ENCODE measurements at regions not wholly inside any gene's neighbourhood (a gene's known extent, or its start where the extent isn't known, plus 50 kb on each side); places are given as distances from the start of the nearest gene placed in this dataset.

DNA sequence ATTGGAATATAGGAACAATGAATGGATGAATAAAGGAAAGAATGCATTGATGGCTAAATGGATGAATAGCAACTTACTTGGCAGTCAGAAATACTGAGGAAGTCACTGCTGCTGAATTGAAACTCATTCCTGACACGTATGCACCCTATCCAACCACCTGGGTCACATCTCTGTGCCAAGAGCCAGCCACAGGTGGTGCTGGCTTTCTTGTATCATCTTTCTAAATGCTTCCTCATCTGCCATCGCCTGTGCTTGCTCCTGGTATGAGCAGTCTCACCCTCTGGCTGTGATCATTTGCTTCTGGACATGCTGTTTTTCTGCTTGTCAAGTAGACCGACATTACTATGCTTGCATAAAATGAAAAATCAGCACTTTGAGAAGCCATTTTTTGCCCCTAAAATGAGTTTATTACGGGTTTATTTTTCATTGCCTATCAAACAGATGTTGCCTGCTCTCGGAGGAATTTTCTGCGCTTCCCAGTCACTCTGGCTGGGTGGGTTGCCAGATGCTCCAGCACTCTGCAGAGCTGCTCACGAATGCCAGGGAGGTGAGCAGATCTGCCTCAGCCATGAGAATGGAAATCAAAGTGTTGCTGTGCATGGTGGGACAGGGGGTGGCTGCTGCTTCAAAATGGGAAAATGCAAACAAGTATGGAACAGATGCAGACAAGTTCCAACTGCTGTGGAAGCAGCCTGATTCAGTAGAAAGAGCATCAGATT, 1349.6 kb upstream of the CDH8 start:
- DNase-seq, result peak in 1 of 3 donors; percentile 6

GRCh38 chr16:63373744-63374143, 1337.5 kb upstream of the CDH8 start:
- DNase-seq, result peak in 1 of 3 donors; percentile 7

- no peak for DNase-seq
Measured at GRCh38 chr16:63372815-63373214, 1336.6 kb upstream of the CDH8 start.

DNA sequence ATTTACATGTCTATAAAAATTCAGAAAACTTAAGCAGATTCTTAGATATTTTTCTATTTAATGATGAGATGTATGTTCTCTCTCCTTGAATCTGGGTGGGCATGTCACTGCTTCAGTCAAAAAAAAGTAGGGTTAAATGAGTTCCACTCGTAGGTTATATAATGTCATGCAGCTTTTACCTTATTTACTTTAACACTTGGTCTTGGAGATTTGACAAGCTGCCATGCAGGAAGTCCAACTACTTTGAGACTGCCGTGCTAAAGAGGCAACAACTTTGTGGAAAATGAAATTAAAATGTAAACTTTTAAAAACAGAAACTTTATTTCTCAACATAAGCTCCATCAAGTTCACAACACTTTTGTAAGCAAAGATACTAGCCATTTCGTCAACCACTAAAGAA, 1336.0 kb upstream of the CDH8 start:
- DNase-seq, result no peak

DNA sequence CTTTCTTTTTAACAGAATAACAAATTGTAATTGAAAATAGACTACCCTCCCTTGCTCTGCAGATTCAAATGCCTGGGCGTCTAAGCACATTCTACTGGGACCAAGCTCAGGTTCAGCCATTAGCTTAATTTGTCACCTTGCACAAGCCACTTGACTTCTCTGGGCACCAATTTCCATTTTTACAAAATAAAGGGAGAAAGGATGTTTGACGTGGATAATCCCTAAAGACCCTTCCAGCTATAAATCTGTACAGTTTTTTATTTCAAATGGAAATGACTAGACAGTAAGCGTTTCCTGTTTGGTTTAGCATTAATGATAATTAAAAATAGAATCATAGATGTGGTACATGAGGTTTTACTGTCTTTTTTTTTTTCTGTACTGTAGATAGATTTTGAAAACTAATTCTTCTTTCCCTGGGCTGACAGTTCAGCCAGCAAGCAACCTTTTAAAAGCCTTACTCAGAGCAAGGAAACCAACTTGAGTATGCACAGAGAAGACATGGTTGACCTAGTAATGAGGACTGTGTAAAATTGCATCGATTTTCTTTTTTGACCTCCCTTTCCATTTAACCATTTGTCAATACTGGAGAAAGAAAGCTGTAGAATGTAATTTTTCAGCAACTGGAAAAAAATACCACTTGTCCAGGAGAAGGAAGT, 1329.5 kb upstream of the CDH8 start:
- no peak for DNase-seq

DNA sequence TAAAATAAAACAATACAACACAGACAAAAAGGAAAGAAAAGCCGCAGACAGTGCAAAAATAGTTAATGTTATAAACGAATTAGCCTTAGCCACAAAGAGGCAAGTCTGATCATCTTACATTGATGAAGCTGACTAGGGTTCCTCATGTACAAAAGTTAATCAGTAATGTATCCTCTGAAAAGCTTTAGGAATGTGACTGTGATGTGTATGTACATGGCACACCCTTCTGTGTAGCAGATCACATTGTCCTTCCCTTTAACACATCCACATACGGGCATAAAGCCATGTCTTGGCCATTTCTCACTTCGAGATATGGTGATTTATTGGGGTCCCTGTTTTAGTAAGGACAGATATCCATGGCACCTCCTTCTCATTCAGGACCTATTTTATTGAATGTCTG, 1327.5 kb upstream of the CDH8 start:
- no peak for DNase-seq

GRCh38 chr16:63361032-63361624, 1324.9 kb upstream of the CDH8 start:
- DNase-seq, result peak; percentile 29 to 56 (median 33)

GRCh38 chr16:63349961-63350360, 1313.7 kb upstream of the CDH8 start:
- no peak for DNase-seq

- DNase-seq, result no peak
Measured at GRCh38 chr16:63346000-63346399, 1309.8 kb upstream of the CDH8 start.

- DNase-seq, result no peak
Measured at GRCh38 chr16:63337264-63337663, 1301.0 kb upstream of the CDH8 start.

- no peak for DNase-seq
Measured at GRCh38 chr16:63331111-63331510, 1294.9 kb upstream of the CDH8 start.

- DNase-seq, result no peak
Measured at GRCh38 chr16:63326736-63327339, 1290.6 kb upstream of the CDH8 start.

DNA sequence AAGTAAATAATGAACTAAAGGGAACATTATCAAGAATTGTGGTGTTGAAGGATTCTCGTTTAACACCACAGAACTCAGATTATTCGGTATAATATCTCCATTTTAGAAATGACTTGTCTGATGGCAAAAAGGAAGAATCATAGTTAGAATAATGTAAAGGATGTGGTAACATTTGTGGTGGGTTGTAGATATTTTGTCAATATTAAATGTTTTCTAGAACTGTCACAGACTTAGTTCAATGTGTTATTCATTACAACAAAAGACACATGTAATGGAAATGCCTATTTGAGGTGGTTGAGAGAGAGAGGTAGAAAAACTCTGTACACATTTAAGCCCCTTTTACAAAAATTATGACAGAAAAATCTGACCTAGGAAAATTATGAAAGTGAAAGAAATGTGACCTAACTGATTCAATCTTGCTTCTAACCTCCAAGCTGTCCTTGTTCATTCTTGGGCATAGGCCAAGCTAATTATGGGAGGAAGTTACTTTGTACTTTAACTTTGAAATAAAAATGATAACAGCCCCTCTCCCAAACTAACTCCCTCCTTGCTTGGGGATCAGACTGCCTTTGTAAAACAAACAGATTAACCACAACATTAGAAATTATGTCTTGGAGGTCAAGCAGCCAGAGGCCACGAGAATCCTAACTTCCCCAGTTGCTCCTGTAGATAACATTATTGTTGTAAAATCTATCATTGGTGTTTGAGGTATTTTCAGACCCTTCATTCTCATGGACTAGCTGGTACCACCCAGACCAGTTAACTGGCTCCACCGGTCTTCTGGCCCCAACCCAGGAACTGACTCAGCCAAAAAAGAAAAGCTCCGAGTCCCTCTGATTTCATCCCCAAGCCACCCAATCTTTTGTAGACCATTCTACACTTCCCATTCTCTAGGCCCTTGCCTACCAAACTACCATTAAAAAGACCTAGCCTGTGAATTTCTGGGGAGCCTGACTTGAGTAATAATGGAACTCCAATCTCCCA, 1287.8 kb upstream of the CDH8 start:
- no peak for DNase-seq

- peak in 1 of 3 donors; percentile 33 for DNase-seq
Measured at GRCh38 chr16:63323055-63323454, 1286.8 kb upstream of the CDH8 start.

- DNase-seq, result no peak
Measured at GRCh38 chr16:63315229-63315628, 1279.0 kb upstream of the CDH8 start.

DNA sequence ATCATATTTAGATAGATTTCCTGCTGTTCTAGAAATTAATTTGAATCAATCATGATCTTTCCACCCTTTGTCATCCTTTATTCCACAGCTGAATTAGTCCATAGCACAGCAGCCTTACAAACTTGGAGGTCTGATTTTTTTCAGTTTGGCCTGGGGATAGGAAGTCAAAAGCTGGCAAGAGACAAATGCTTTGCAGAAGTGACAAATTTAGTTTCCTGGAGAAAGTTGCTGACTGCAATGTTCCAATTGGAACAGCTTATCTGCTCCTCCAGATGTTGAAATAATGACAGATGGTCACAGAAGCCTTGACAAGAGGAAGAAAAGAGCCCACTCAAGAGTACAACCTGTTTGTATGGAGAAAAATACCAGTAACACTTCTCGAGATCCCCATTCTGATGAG, 1276.1 kb upstream of the CDH8 start:
- DNase-seq, result peak; percentile 21 to 36 (median 23)

DNA sequence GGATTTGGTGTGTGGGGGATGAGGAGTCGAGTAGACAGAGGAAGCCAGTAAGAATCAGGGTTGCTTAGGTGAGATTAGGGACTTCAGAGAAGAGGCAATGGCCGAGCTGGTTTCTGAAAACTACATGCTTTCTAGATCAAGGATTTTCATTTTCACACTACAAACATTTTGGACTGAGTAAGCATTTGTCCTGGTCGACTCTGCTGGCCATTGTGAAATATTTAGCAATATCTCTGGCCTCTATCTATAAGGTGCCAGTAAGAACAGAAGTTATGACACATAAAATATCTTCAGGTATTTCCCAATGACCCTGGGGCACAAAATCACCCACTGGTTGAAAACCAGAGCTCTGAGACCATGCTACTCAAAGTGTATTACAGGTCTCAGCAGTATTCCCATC, 1275.1 kb upstream of the CDH8 start:
- no peak for DNase-seq

DNA sequence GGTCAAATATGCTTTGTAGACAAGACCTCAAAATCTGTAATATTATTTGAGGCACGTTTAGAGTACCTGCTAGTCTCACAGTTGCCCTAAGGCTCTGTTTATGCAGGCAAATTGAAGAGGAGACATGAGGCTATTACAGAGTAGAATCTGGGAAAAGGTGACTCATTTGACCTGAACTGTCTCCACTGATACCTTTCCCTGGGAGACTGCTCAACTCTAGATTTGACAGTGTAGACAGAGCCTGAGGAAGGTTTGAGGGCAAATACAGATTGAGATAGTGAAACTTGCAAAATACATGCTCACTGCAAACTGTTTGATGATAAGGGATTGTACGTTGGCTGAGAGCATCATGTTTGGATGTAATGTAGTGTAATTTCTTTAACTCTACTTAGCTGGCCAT, 1266.6 kb upstream of the CDH8 start:
- no peak for DNase-seq

DNA sequence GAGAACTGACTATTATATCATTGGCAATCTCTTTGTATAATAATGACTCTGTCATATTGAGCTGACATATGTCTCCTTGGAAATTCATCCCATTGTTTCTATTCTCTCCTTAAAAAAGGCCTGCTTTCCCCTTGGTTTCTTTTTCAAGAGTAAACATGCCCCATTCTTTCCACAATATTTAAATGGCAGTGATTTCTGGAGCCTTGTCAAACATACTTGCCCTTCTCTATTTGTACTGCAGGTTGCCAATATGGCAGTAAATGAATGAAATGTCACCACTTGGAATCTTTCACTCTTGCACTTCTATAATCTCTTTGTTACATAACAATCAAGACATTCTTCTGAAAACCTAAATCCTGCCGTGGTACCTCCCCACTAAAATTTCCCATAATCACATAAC, 1265.1 kb upstream of the CDH8 start:
- no peak for DNase-seq

GRCh38 chr16:63298993-63299392, 1262.8 kb upstream of the CDH8 start:
- DNase-seq, result no peak

DNA sequence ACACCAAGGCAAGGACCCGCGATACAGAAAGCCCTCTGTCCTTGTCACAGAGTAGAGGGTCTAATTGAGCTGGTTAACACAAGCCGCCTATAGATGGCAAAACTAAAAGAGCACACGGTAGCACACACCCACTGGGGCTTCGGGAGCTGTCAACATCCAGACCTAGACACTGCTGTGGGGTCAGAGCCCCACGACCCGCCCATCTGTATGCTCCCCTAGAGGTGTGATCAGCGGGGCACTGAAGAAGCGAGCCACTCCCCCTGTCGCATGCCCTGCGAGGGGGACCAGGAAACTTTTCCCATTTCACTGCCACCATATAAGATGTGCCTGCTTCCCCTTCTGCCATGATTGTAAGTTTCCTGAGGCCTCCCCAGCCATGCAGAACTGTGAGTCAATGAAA, 1255.8 kb upstream of the CDH8 start:
- no peak for DNase-seq

All from muscle of back (tissue), 3 donors.